GM13977 (cell line): ENCODE measurements at regions not wholly inside any gene's neighbourhood (a gene's known extent, or its start where the extent isn't known, plus 50 kb on each side); places are given as distances from the start of the nearest gene placed in this dataset.

Experiments
- DNase-seq: peaks from one replicate; pipeline ENCODE4 v3.0.0; 2012; ENCODE audit warnings: low spot score
- CTCF ChIP-seq: IDR thresholded peaks from 2 replicates; pipeline ENCODE4 v1.5.1; 2012; ENCODE audit warnings: mild to moderate bottlenecking, control low read depth; ENCODE audit not compliant: insufficient read depth; ENCODE audit errors: extremely low read depth, missing control alignments
- in situ Hi-C: fragments of 300-500 bp; cut with MboI; formaldehyde crosslinking; loops from one replicate; pipeline ENCODE4 v1.12.0; 2022; ENCODE audit warnings: low sequenced_read_pairs, low pct_unique_long_range_greater_than_20kb, mixed read lengths, inconsistent platforms; ENCODE audit not compliant: unreplicated experiment

- no peak for TF ChIP-seq CTCF
- in situ Hi-C loops = no loop called here
- DNase-seq = no peak
Measured at GRCh38 chr4:156499684-156500083, 471.9 kb downstream of the PDGFC start.

- no peak for TF ChIP-seq CTCF
- in situ Hi-C loops = no loop called here
Measured at GRCh38 chr4:156497486-156497885, 474.1 kb downstream of the PDGFC start.

GRCh38 chr4:156496797-156497196 is 474.8 kb downstream of the PDGFC start:
- in situ Hi-C loops = no loop called here
- no peak for DNase-seq
- TF ChIP-seq CTCF = no peak

More at GRCh38 chr4:156497486-156497885, 474.1 kb downstream of the PDGFC start:
- no peak for DNase-seq

- DNase-seq = no peak
- TF ChIP-seq CTCF = no peak
- in situ Hi-C loops = no loop called here
Measured at GRCh38 chr4:156495836-156496235, 475.8 kb downstream of the PDGFC start.

GRCh38 chr4:156495091-156495490 is 476.5 kb downstream of the PDGFC start:
- DNase-seq = no peak
- no peak for TF ChIP-seq CTCF
- in situ Hi-C loops = no loop called here

- DNase-seq = no peak
- in situ Hi-C loops = no loop called here
- TF ChIP-seq CTCF = no peak
Measured at GRCh38 chr4:156493858-156494257, 477.7 kb downstream of the PDGFC start.

- DNase-seq = no peak
- TF ChIP-seq CTCF = no peak
- in situ Hi-C loops = no loop called here
Measured at GRCh38 chr4:156487107-156487506, 484.5 kb downstream of the PDGFC start.
